HCT116 (cell line): ENCODE measurements at regions not wholly inside any gene's neighbourhood (a gene's known extent, or its start where the extent isn't known, plus 50 kb on each side); places are given as distances from the start of the nearest gene placed in this dataset.

Source experiments
- ATAC-seq: fragments of 200-7000 bp; cut with Tn5 transposase; 2 replicates; pipeline ENCODE4 v1.9.1; 2020; ENCODE audit warnings: mild to moderate bottlenecking, moderate library complexity
- BruUV-seq: library from RNA; stranded (reverse); fragments of 400-500 nt; replicated peaks from 2 replicates; lab custom pipeline; 2021; lab: Mats Ljungman, UMichigan
- CTCF ChIA-PET: fragments of 300-600 bp; sonication (Branson Sonifier 250); formaldehyde crosslinking; loops from one replicate; lab custom pipeline; 2021; ENCODE audit warnings: antibody characterized with exemption; lab: Charles Lee
- POLR2A ChIA-PET: fragments of 300-600, 350-600 bp; sonication (Branson Sonifier 250); formaldehyde crosslinking; loops from one replicate; lab custom pipeline; 2021; ENCODE audit warnings: antibody characterized with exemption; lab: Charles Lee
- RAD21 ChIA-PET, 2 experiments: fragments of 300-600 bp; sonication (Branson Sonifier 250); formaldehyde crosslinking; loops; one replicate each; lab custom pipeline; 2023; ENCODE audit warnings: low total read pairs in 2 of 2; ENCODE audit not compliant: uncharacterized antibody in 2 of 2, unreplicated experiment in 2 of 2, low non-redundant PET in 1 of 2; lab: Charles Lee
- DNase-seq: peaks from one replicate; pipeline ENCODE4 v3.0.0-alpha.2; 2010; ENCODE audit warnings: low read depth, low spot score
- H2AFZ ChIP-seq: fragments of 200-600 bp; shearing (Covaris generic), sonication (generic); 2 replicates; pipeline ENCODE4 v1.6.1; 2017; ENCODE audit warnings: low read depth, mixed run types, mixed read lengths, antibody characterized with exemption, low read length; ENCODE audit not compliant: poor library complexity, severe bottlenecking
- H3K27ac ChIP-seq: 2 replicates; pipeline ENCODE4 v1.5.1; 2012; ENCODE audit warnings: low read depth, low read length
- H3K27me3 ChIP-seq: fragments of 200-600 bp; sonication (generic); 2 replicates; pipeline ENCODE4 v1.6.1; 2016; ENCODE audit warnings: mixed run types, low read length, mixed read lengths; ENCODE audit not compliant: insufficient read depth
- H3K36me3 ChIP-seq, 2 experiments: fragments of 200-500 bp in 1 of 2; fragments of 200-600 bp in 1 of 2; sonication (Bioruptor generic) in 1 of 2; sonication (generic) in 1 of 2; 2 replicates each; pipeline versions ENCODE4 v1.5.1 to v1.6.1; 2014 to 2016; ENCODE audit warnings: low read length in 2 of 2, inconsistent platforms in 1 of 2, mixed read lengths in 1 of 2, mixed run types in 1 of 2; ENCODE audit not compliant: insufficient read depth in 2 of 2, control insufficient read depth in 1 of 2
- H3K4me1 ChIP-seq, 2 experiments: fragments of 200-600 bp in 1 of 2; sonication (generic) in 1 of 2; 2 replicates each; pipeline versions ENCODE4 v1.5.1 to v1.6.1; 2012 to 2017; ENCODE audit warnings: low read length in 2 of 2, inconsistent platforms in 1 of 2, mild to moderate bottlenecking in 1 of 2, mixed read lengths in 1 of 2, mixed run types in 1 of 2, moderate library complexity in 1 of 2; ENCODE audit not compliant: insufficient read depth in 2 of 2, control insufficient read depth in 1 of 2
- H3K4me2 ChIP-seq: fragments of 200-600 bp; sonication (generic); 2 replicates; pipeline ENCODE4 v1.6.1; 2017; ENCODE audit warnings: mixed run types, low read length, mixed read lengths
- H3K4me3 ChIP-seq, 2 experiments: fragments of 200-600 bp in 1 of 2; sonication (generic) in 1 of 2; replicated peaks in 1 of 2; 2 replicates each; pipeline ENCODE4 v1.5.1; 2011 to 2016; ENCODE audit warnings: low read length in 2 of 2, control low read depth in 1 of 2, low read depth in 1 of 2, mild to moderate bottlenecking in 1 of 2, mixed read lengths in 1 of 2, mixed run types in 1 of 2
- H3K79me2 ChIP-seq: fragments of 200-600 bp; sonication (generic); 2 replicates; pipeline ENCODE4 v1.6.1; 2017; ENCODE audit warnings: mild to moderate bottlenecking, mixed run types, low read length, moderate library complexity, mixed read lengths; ENCODE audit not compliant: insufficient read depth
- H3K9ac ChIP-seq: fragments of 200-600 bp; sonication (generic); 2 replicates; pipeline ENCODE4 v1.6.1; 2016; ENCODE audit warnings: low read length, mixed read lengths
- H3K9me2 ChIP-seq: fragments of 200-600 bp; sonication (generic), shearing (Covaris generic); 2 replicates; pipeline ENCODE4 v1.6.1; 2017; ENCODE audit warnings: mixed run types, mild to moderate bottlenecking, moderate library complexity; ENCODE audit not compliant: insufficient read depth
- H3K9me3 ChIP-seq, 2 experiments: fragments of 200-500 bp in 1 of 2; fragments of 200-600 bp in 1 of 2; sonication (Bioruptor generic) in 1 of 2; sonication (generic) in 1 of 2; 2 replicates each; pipeline ENCODE4 v1.6.1; 2014 to 2017; ENCODE audit warnings: low read length in 2 of 2, mixed read lengths in 2 of 2, inconsistent platforms in 1 of 2, low read depth in 1 of 2, mild to moderate bottlenecking in 1 of 2, mixed run types in 1 of 2, moderate library complexity in 1 of 2; ENCODE audit not compliant: control insufficient read depth in 1 of 2, insufficient read depth in 1 of 2
- H4K20me1 ChIP-seq: fragments of 200-600 bp; sonication (generic), shearing (Covaris generic); 2 replicates; pipeline ENCODE4 v1.6.1; 2017; ENCODE audit warnings: mixed run types, mild to moderate bottlenecking, moderate library complexity; ENCODE audit not compliant: insufficient read depth
- ATF3 ChIP-seq: IDR thresholded peaks from 2 replicates; pipeline ENCODE4 v1.6.1; 2012
- CEBPB ChIP-seq: IDR thresholded peaks from 2 replicates; pipeline ENCODE4 v1.6.1; 2012; ENCODE audit warnings: low read depth
- CTCF ChIP-seq, 3 experiments: fragments of 200-600 bp in 1 of 3; sonication (generic) in 1 of 3; IDR thresholded peaks in 2 of 3; conservative IDR thresholded peaks in 1 of 3; 2 replicates each; pipeline ENCODE4 v1.5.1; 2012 to 2017; ENCODE audit warnings: low read depth in 2 of 3, low read length in 2 of 3, antibody characterized with exemption in 1 of 3, borderline replicate concordance in 1 of 3, control low read depth in 1 of 3, mild to moderate bottlenecking in 1 of 3, mixed read lengths in 1 of 3, mixed run types in 1 of 3, moderate library complexity in 1 of 3; ENCODE audit not compliant: insufficient read depth in 1 of 3
- EGR1 ChIP-seq: IDR thresholded peaks from 2 replicates; pipeline ENCODE4 v1.6.1; 2012; ENCODE audit warnings: low read depth
- ELF1 ChIP-seq: IDR thresholded peaks from 2 replicates; pipeline ENCODE4 v1.6.1; 2012; ENCODE audit warnings: low read depth, borderline replicate concordance
- EZH2phosphoT487 ChIP-seq: fragments of 200-600 bp; IDR thresholded peaks from 2 replicates; pipeline ENCODE4 v1.6.1; 2018; ENCODE audit warnings: antibody characterized with exemption, borderline replicate concordance
- FOSL1 ChIP-seq: IDR thresholded peaks from 2 replicates; pipeline ENCODE4 v1.6.1; 2012; ENCODE audit warnings: low read depth
- JUND ChIP-seq: IDR thresholded peaks from 2 replicates; pipeline ENCODE4 v1.6.1; 2012
- POLR2A ChIP-seq: IDR thresholded peaks from 2 replicates; pipeline ENCODE4 v1.7.0; 2011; ENCODE audit warnings: borderline replicate concordance; ENCODE audit not compliant: insufficient read depth, insufficient read length; ENCODE audit errors: extremely low read depth
- POLR2AphosphoS5 ChIP-seq: IDR thresholded peaks from 2 replicates; pipeline ENCODE4 v1.6.1; 2011; ENCODE audit warnings: mild to moderate bottlenecking, low read depth, low read length, moderate library complexity
- RAD21 ChIP-seq: IDR thresholded peaks from 2 replicates; pipeline ENCODE4 v1.6.1; 2012; ENCODE audit warnings: low read depth, mild to moderate bottlenecking
- REST ChIP-seq: IDR thresholded peaks from 2 replicates; pipeline ENCODE4 v1.6.1; 2012; ENCODE audit warnings: low read depth
- SIN3A ChIP-seq: IDR thresholded peaks from 2 replicates; pipeline ENCODE4 v1.6.1; 2012; ENCODE audit warnings: low read depth
- SP1 ChIP-seq: IDR thresholded peaks from 2 replicates; pipeline ENCODE4 v1.6.1; 2012; ENCODE audit warnings: low read depth
- SRF ChIP-seq: IDR thresholded peaks from 2 replicates; pipeline ENCODE4 v1.6.1; 2012; ENCODE audit warnings: low read depth
- TCF7L2 ChIP-seq: IDR thresholded peaks from 2 replicates; pipeline ENCODE4 v1.7.0; 2011; ENCODE audit warnings: borderline replicate concordance, inconsistent platforms; ENCODE audit not compliant: insufficient read depth, insufficient read length; ENCODE audit errors: extremely low read depth
- YY1 ChIP-seq: IDR thresholded peaks from 2 replicates; pipeline ENCODE4 v1.6.1; 2011; ENCODE audit warnings: low read length, low read depth, moderate library complexity, mild to moderate bottlenecking; ENCODE audit not compliant: insufficient replicate concordance; ENCODE audit errors: extremely low read depth
- ZNF274 ChIP-seq: fragments of 200-500 bp; sonication (Bioruptor generic); IDR thresholded peaks from 2 replicates; pipeline ENCODE4 v1.6.1; 2014; ENCODE audit warnings: mild to moderate bottlenecking, low read depth, low read length, inconsistent platforms
- intact Hi-C: fragments of 100-400 bp; cut with micrococcal nuclease; formaldehyde crosslinking; loops from 2 replicates; pipeline ENCODE4 v1.10.0; 2022

GRCh38 chr10:58995058-58995596, 181.3 kb upstream of the PHYHIPL start:
- no peaks in the 10 kb centered on the region for H3K9me3 ChIP-seq
- H3K4me3 ChIP-seq = no peak overlapping the region
- no peaks in the 10 kb centered on the region for H3K27me3 ChIP-seq
- intact Hi-C loops = no loop called here
- H3K27ac ChIP-seq = no peak overlapping the region
- CTCF ChIA-PET = no interaction called here
- no peak for DNase-seq
- H3K4me1 ChIP-seq = no peaks in the 10 kb centered on the region
- H2AFZ ChIP-seq = no peak overlapping the region
- H3K79me2 ChIP-seq = no peaks in the 10 kb centered on the region
- TF ChIP-seq REST = no peak
- no peak for TF ChIP-seq EZH2phosphoT487
- no peak for TF ChIP-seq TCF7L2
- TF ChIP-seq JUND = no peak
- no peak for TF ChIP-seq SIN3A
- TF ChIP-seq CTCF (IDR thresholded peaks at IDR 0.05 in 2 of 3, conservative IDR thresholded peaks at IDR 0.05 in 1 of 3; ENCODE audit: borderline replicate concordance in 1 of 3, insufficient read depth in 1 of 3, low read depth in 2 of 3, low read length in 2 of 3) = no peak
- TF ChIP-seq EGR1 = no peak
- no peak for TF ChIP-seq ELF1
- no peak for TF ChIP-seq POLR2A
- no peak for TF ChIP-seq RAD21
- TF ChIP-seq POLR2AphosphoS5 = no peak
- TF ChIP-seq SP1 = no peak
- TF ChIP-seq ATF3 = no peak
- TF ChIP-seq SRF = no peak
- no peak for TF ChIP-seq ZNF274
- TF ChIP-seq CEBPB = no peak
- no peak for TF ChIP-seq FOSL1
- no peak for TF ChIP-seq YY1
- no peak for ATAC-seq
- H3K9me2 ChIP-seq = no peaks in the 10 kb centered on the region
- no peak overlapping the region for H3K4me2 ChIP-seq
- no peak overlapping the region for H3K9ac ChIP-seq
- RAD21 ChIA-PET = no interaction called here
- no peaks in the 10 kb centered on the region for H4K20me1 ChIP-seq
- no peaks in the 10 kb centered on the region for H3K36me3 ChIP-seq
- POLR2A ChIA-PET = no interaction called here
- BruUV-seq = no TSS peak
